ENCODE measurements at regions not wholly inside any gene's neighbourhood (a gene's known extent, or its start where the extent isn't known, plus 50 kb on each side); places are given as distances from the start of the nearest gene placed in this dataset.

GRCh38 chr7:65239324-65239706, 134.3 kb upstream of the ZNF92 start:
- no peak overlapping the region; the same call in none of the 2 replicates for H3K4me3 ChIP-seq (ENCODE audit: low read depth, low read length)
- no peak for TF ChIP-seq CTCF (IDR thresholded peaks at IDR 0.05; ENCODE audit: insufficient read depth, low read length, missing control alignments)
- DNase-seq (ENCODE audit: low read depth, low spot score), result no peak
- CTCF ChIA-PET, result no interaction called here
- POLR2A ChIA-PET, result no interaction called here

DNA sequence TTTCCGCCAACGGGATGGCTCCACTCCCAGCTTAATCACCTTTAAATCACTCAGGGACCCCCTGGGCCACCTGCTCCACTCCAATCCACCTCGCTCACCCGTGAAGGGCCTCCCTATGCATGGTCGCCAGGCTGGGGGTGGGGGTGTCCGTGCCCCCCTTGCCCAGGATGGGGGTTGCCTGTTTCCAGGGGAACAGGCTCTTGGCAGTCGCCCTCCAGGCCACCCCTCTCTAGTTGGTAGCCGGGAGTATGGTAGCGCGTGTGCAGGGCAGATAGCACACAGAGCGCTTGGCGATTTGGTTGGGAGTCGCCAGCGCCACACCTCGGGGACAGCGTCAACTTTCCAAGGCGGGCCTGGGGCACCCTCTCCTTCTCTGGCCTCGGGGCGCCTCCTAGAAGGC, 134.9 kb upstream of the ZNF92 start:
- TF ChIP-seq CTCF (IDR thresholded peaks at IDR 0.05; ENCODE audit: insufficient read depth, low read length, missing control alignments), result no peak
- no peak for DNase-seq (ENCODE audit: low read depth, low spot score)
- no peak overlapping the region for H3K4me3 ChIP-seq (ENCODE audit: low read depth, low read length)
- POLR2A ChIA-PET, result no interaction called here
- CTCF ChIA-PET, result no interaction called here

GRCh38 chr7:65235586-65235985, 138.1 kb upstream of the ZNF92 start:
- TF ChIP-seq CTCF (IDR thresholded peaks at IDR 0.05; ENCODE audit: insufficient read depth, low read length, missing control alignments), result no peak
- POLR2A ChIA-PET, result no interaction called here
- CTCF ChIA-PET, result no interaction called here
- no peak for DNase-seq (ENCODE audit: low read depth, low spot score)
- H3K4me3 ChIP-seq (ENCODE audit: low read depth, low read length), result no peak overlapping the region

DNA sequence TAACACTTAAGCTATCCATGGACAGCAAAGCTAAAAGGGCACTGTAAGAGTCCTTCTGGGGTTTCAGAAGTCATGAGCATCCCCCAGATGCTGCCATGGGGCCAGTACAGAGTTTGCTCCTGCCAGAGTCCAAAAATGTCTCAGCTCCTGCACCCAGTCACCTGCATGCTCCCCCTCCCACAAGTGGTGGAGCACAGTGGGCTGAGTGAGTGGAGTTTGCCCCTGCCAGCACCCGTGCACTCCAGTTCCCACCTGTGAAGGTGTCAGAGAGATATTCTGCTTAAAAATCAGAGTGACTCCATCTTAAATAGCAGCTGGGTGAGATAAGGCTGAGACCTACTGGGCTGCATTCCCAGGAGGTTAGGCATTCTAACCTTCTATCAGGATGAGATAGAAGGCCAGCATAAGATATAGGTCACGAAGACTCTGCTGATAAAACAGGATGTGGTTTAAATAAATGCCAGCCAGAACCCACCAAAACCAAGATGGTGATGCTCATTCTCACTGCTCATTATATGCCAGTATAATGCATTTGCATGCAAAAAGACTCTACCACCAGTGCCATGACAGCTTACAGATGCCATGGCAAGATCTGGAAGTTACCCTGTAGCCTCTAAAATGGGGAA, 140.1 kb upstream of the ZNF92 start:
- no peak for DNase-seq (ENCODE audit: low read depth, low spot score)
- no peak for TF ChIP-seq CTCF (IDR thresholded peaks at IDR 0.05; ENCODE audit: insufficient read depth, low read length, missing control alignments)
- ChIA-PET CTCF (no interaction called here), POLR2A (no interaction called here)
- no peak overlapping the region for H3K4me3 ChIP-seq (ENCODE audit: low read depth, low read length)

- DNase-seq (ENCODE audit: low read depth, low spot score), result no peak
- POLR2A ChIA-PET, result no interaction called here
- CTCF ChIA-PET, result no interaction called here
- TF ChIP-seq CTCF (IDR thresholded peaks at IDR 0.05; ENCODE audit: insufficient read depth, low read length, missing control alignments), result no peak
- no peak overlapping the region for H3K4me3 ChIP-seq (ENCODE audit: low read depth, low read length)
Measured at GRCh38 chr7:65230231-65230630, 143.4 kb upstream of the ZNF92 start.

- ChIA-PET POLR2A (no interaction called here), CTCF (no interaction called here)
- H3K4me3 ChIP-seq (ENCODE audit: low read depth, low read length), result no peak overlapping the region
- no peak for TF ChIP-seq CTCF (IDR thresholded peaks at IDR 0.05; ENCODE audit: insufficient read depth, low read length, missing control alignments)
- DNase-seq (ENCODE audit: low read depth, low spot score), result no peak
Measured at GRCh38 chr7:65225422-65226006, 148.1 kb upstream of the ZNF92 start.
